Upper lobe of left lung (tissue), 4 donors: ENCODE measurements at regions not wholly inside any gene's neighbourhood (a gene's known extent, or its start where the extent isn't known, plus 50 kb on each side); places are given as distances from the start of the nearest gene placed in this dataset.

Source experiments
- EP300 ChIP-seq, 4 donors: sonication (generic); formaldehyde crosslinking; IDR thresholded peaks; one replicate each; pipeline ENCODE4 v1.5.1; 2017; ENCODE audit warnings: antibody characterized with exemption in 4 of 4, control low read depth in 2 of 4
- TF ChIP-seq, protein P1 (sequence below), 6 experiments: fragments of 450-650 bp in 4 of 6; fragments of 200-600 bp in 2 of 6; sonication (generic) in 2 of 6; IDR thresholded peaks; one replicate each; pipeline ENCODE4 v1.5.1; 2016 to 2019; ENCODE audit warnings: antibody characterized with exemption in 6 of 6

DNA sequence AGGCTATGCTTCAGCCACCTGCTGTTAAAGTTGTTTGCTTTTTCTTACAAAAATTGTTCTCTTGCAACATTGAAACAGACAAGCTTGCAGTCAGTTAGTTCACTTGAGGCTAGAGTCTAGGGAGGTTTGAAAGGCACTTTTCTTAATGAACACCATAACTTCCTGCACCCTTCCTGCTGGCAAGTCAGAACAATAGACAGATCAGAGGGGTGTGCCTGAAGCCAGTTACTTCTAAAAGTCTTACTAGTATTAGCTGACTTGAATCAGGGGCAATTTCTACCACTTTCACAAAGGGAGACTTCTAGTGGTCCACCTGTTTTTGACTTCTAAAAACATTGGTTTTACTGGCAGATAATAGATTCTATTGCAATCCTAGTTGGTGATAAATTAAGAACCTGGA is 367.4 kb upstream of the CDH20 start:
- TF ChIP-seq, protein P1, sequence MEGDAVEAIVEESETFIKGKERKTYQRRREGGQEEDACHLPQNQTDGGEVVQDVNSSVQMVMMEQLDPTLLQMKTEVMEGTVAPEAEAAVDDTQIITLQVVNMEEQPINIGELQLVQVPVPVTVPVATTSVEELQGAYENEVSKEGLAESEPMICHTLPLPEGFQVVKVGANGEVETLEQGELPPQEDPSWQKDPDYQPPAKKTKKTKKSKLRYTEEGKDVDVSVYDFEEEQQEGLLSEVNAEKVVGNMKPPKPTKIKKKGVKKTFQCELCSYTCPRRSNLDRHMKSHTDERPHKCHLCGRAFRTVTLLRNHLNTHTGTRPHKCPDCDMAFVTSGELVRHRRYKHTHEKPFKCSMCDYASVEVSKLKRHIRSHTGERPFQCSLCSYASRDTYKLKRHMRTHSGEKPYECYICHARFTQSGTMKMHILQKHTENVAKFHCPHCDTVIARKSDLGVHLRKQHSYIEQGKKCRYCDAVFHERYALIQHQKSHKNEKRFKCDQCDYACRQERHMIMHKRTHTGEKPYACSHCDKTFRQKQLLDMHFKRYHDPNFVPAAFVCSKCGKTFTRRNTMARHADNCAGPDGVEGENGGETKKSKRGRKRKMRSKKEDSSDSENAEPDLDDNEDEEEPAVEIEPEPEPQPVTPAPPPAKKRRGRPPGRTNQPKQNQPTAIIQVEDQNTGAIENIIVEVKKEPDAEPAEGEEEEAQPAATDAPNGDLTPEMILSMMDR (IDR thresholded peaks at IDR 0.05), result no peak
- TF ChIP-seq EP300 (IDR thresholded peaks at IDR 0.05), result no peak
